Activated naive CD4-positive, alpha-beta T cell treated with anti-CD3 and anti-CD28 coated beads for 36 hours (primary cell): ENCODE measurements at regions not wholly inside any gene's neighbourhood (a gene's known extent, or its start where the extent isn't known, plus 50 kb on each side); places are given as distances from the start of the nearest gene placed in this dataset.

ENCODE experiments used
- CTCF ChIA-PET: fragments of 350-600 bp; sonication (Branson Sonifier 250); formaldehyde crosslinking; loops from one replicate; lab custom pipeline; 2021; ENCODE audit warnings: antibody characterized with exemption; lab: Charles Lee
- DNase-seq: peaks from one replicate; pipeline ENCODE4 v3.0.0-alpha.2; 2020
- H3K27ac Mint-ChIP-seq: one replicate; pipeline ENCODE4 v1.8.0; 2021; ENCODE audit warnings: mild to moderate bottlenecking, mixed read lengths
- H3K27me3 Mint-ChIP-seq: one replicate; pipeline ENCODE4 v1.8.0; 2021; ENCODE audit warnings: low read depth, mixed read lengths
- H3K36me3 Mint-ChIP-seq: one replicate; pipeline ENCODE4 v1.8.0; 2021; ENCODE audit warnings: low read depth, mixed read lengths
- H3K4me1 Mint-ChIP-seq: one replicate; pipeline ENCODE4 v1.8.0; 2021; ENCODE audit warnings: low read depth, mixed read lengths
- H3K4me3 Mint-ChIP-seq: one replicate; pipeline ENCODE4 v1.8.0; 2021; ENCODE audit warnings: mild to moderate bottlenecking, moderate library complexity, mixed read lengths
- H3K9me3 Mint-ChIP-seq: one replicate; pipeline ENCODE4 v1.8.0; 2021; ENCODE audit warnings: mixed read lengths
- intact Hi-C: fragments of 100-400 bp; cut with micrococcal nuclease; formaldehyde crosslinking; loops from one replicate; pipeline ENCODE4 v1.15.1; 2023

- no peaks in the 10 kb centered on the region for H3K27me3 Mint-ChIP-seq
- H3K9me3 Mint-ChIP-seq: peaks cover 5% of the 10 kb centered on the region
- intact Hi-C loops: no loop called here
- no peak for DNase-seq
- no peak overlapping the region for H3K27ac Mint-ChIP-seq
- H3K4me1 Mint-ChIP-seq: no peaks in the 10 kb centered on the region
- CTCF ChIA-PET: no interaction called here
- no peak overlapping the region for H3K4me3 Mint-ChIP-seq
- no peaks in the 10 kb centered on the region for H3K36me3 Mint-ChIP-seq
Measured at GRCh38 chr3:24764236-24764915, 269.7 kb upstream of the THRB start.

DNA sequence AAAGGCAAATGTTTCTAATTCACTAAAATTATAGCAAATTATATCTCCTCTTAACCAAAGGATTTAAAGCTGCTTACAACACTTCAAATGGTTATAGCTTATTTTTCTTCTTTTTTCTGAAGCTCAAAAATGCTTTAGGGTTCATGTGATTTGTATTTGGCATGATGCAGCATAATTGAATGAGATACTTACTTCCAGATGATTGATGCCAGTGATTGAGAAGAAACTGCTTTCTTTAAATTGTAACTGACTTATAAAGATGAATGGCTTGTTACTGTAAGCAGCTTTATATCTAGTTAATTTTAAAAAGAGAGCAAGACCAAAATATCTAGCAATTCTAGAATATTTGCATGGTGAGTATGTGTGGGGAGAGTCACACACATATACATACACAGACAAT is 270.7 kb upstream of the THRB start:
- Mint-ChIP-seq H3K4me3 (no peak overlapping the region), H3K9me3 (peaks cover 5% of the 10 kb centered on the region), H3K27me3 (no peaks in the 10 kb centered on the region), H3K36me3 (no peaks in the 10 kb centered on the region), H3K27ac (no peak overlapping the region), H3K4me1 (no peaks in the 10 kb centered on the region)
- intact Hi-C loops: no loop called here
- CTCF ChIA-PET: no interaction called here
- no peak for DNase-seq

- no peak for DNase-seq
- Mint-ChIP-seq H3K9me3 (peaks cover 5% of the 10 kb centered on the region), H3K36me3 (no peaks in the 10 kb centered on the region), H3K27ac (no peak overlapping the region), H3K4me1 (no peaks in the 10 kb centered on the region), H3K4me3 (no peak overlapping the region), H3K27me3 (no peaks in the 10 kb centered on the region)
- intact Hi-C loops: loop anchor here (5.0 kb wide), 1 partner anchor 262 kb away; no protein-coding TSS in a partner anchor
- CTCF ChIA-PET: no interaction called here
Measured at GRCh38 chr3:24769918-24770317, 275.3 kb upstream of the THRB start.

GRCh38 chr3:24773798-24774197 is 279.1 kb upstream of the THRB start:
- no peak overlapping the region for H3K4me3 Mint-ChIP-seq
- H3K27me3 Mint-ChIP-seq: no peaks in the 10 kb centered on the region
- no peaks in the 10 kb centered on the region for H3K36me3 Mint-ChIP-seq
- H3K27ac Mint-ChIP-seq: no peak overlapping the region
- CTCF ChIA-PET: interaction anchor here (0.7 kb wide), 1 partner anchor 398 kb away, joined by 3 read pairs; no protein-coding TSS in a partner anchor
- intact Hi-C loops: loop anchor here (1.0 to 5.0 kb wide), 2 partner anchors 259 to 821 kb away; no protein-coding TSS in a partner anchor
- H3K9me3 Mint-ChIP-seq: peaks cover 3% of the 10 kb centered on the region
- no peaks in the 10 kb centered on the region for H3K4me1 Mint-ChIP-seq
- DNase-seq: peak; percentile 48

- no peak for DNase-seq
- Mint-ChIP-seq H3K4me3 (no peak overlapping the region), H3K4me1 (no peaks in the 10 kb centered on the region), H3K27me3 (no peaks in the 10 kb centered on the region), H3K36me3 (peaks cover 1% of the 10 kb centered on the region), H3K9me3 (peaks cover 16% of the 10 kb centered on the region), H3K27ac (no peak overlapping the region)
- CTCF ChIA-PET: no interaction called here
- intact Hi-C loops: no loop called here
Measured at GRCh38 chr3:24780991-24781390, 286.3 kb upstream of the THRB start.

DNA sequence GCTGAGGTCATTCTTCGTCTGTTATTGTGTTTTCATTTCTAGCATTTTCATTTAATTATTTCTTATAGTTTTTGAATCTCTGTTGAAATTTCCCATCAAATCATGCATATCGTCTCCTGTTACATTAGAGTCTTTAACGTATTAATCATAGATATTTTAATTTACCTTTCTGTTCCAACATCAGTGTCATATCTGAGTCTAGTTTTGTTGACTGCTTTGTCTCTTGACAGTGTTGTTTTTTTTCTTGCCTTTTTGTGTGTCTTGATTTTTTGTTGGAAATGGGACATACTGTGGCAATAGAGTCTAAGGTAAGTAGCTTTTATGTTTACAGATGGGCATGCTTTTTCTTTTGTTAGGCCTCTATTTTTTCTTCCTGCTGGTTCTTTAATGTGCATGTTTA is 286.8 kb upstream of the THRB start:
- no peak overlapping the region for H3K27ac Mint-ChIP-seq
- peaks cover 1% of the 10 kb centered on the region for H3K36me3 Mint-ChIP-seq
- no peaks in the 10 kb centered on the region for H3K4me1 Mint-ChIP-seq
- DNase-seq: no peak
- intact Hi-C loops: no loop called here
- CTCF ChIA-PET: no interaction called here
- H3K4me3 Mint-ChIP-seq: no peak overlapping the region
- H3K9me3 Mint-ChIP-seq: peaks cover 17% of the 10 kb centered on the region
- no peaks in the 10 kb centered on the region for H3K27me3 Mint-ChIP-seq

DNA sequence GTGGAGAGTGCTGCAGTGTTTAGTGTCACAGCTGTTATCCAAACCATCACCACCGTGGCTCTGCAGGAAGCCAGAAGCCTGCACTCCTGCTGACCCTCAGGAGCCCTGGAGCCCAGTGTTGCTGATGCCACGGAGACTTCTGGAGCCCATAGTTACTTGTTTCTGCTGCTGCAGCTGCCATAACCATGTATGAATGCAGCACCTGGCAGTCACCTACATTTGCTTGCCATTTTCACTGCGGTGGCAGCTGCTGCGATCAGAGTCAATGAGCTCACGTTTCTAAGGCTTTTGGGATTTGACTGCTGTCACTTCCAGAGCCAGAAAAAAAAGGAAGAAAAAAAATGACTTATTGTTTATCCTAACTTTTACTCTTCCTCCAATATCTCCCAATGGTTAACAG is 299.2 kb upstream of the THRB start:
- Mint-ChIP-seq H3K9me3 (no peaks in the 10 kb centered on the region), H3K27ac (no peak overlapping the region)

DNA sequence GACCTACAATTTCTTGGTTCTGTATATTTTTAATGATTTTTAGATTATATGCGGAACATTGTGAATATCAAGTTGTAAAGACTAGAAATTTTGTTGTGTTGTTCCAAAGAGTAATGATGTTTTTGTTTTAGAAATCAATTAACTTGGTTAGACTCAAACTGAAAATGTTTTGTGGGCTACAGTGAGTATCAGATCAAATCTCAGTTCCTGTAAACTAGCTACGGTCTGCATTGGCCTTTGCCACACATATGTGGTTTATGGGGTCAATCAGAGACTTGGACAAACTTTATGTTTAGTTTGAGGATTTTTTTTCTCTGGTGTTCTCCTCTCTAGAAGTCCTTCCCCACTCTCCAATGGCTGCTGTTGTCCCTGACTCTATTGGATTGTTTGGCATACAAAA is 308.0 kb upstream of the THRB start:
- no peak for DNase-seq
- intact Hi-C loops: no loop called here
- Mint-ChIP-seq H3K4me1 (no peaks in the 10 kb centered on the region), H3K27ac (no peak overlapping the region), H3K27me3 (no peaks in the 10 kb centered on the region), H3K4me3 (no peak overlapping the region), H3K9me3 (no peaks in the 10 kb centered on the region), H3K36me3 (no peaks in the 10 kb centered on the region)
- CTCF ChIA-PET: no interaction called here

More for the DNA sequence above, 299.2 kb upstream of the THRB start:
- intact Hi-C loops: no loop called here
- Mint-ChIP-seq H3K36me3 (no peaks in the 10 kb centered on the region), H3K27me3 (no peaks in the 10 kb centered on the region), H3K4me1 (no peaks in the 10 kb centered on the region), H3K4me3 (no peak overlapping the region)
- CTCF ChIA-PET: no interaction called here
- no peak for DNase-seq

DNA sequence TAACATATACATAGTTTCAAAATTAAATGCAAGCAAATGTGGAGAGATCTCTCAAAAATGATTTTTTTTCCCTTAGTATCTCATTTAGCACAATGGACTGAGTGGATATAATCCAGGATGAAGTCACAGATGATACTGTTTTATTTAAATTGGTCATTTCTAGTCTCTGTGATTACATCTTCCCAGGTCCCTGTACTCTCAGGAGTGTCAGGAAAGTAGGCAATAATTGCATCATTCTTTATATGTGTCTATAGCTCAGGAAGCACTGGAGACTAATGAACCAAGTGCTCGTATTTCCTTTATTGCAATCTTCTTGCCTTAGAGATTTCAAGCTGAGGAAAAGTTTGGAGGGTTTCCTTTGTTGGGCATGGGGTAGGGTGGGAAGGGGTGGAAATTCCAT is 309.4 kb upstream of the THRB start:
- CTCF ChIA-PET: interaction anchor here (0.6 kb wide), 1 partner anchor 584 kb away, joined by 3 read pairs; no protein-coding TSS in a partner anchor
- Mint-ChIP-seq H3K4me1 (no peaks in the 10 kb centered on the region), H3K27ac (no peak overlapping the region), H3K36me3 (no peaks in the 10 kb centered on the region), H3K9me3 (no peaks in the 10 kb centered on the region), H3K27me3 (no peaks in the 10 kb centered on the region), H3K4me3 (no peak overlapping the region)
- DNase-seq: no peak
- intact Hi-C loops: no loop called here

DNA sequence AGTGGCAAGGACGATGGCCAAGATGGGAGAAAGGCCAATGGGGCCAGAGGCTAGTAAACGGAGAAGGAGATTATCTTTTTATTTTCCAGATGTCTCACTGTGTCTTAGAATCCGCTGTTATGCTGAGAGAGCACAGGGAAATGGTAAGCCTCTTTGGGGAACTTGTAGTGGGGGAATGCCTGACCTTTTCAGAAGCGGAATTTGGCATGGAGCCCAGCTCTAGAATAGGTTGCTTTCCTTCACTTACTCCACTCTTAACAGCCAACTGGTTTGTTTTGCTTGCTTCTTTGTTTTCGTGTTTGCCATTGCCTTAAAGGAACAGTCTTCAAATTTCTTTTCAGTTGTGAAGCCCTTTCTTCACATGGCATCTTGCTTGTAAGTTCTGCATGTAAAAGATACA is 316.2 kb upstream of the THRB start:
- Mint-ChIP-seq H3K4me3 (no peak overlapping the region), H3K27ac (no peak overlapping the region), H3K27me3 (no peaks in the 10 kb centered on the region), H3K36me3 (no peaks in the 10 kb centered on the region), H3K4me1 (no peaks in the 10 kb centered on the region), H3K9me3 (peaks cover 4% of the 10 kb centered on the region)
- DNase-seq: no peak
- intact Hi-C loops: no loop called here
- CTCF ChIA-PET: no interaction called here

DNA sequence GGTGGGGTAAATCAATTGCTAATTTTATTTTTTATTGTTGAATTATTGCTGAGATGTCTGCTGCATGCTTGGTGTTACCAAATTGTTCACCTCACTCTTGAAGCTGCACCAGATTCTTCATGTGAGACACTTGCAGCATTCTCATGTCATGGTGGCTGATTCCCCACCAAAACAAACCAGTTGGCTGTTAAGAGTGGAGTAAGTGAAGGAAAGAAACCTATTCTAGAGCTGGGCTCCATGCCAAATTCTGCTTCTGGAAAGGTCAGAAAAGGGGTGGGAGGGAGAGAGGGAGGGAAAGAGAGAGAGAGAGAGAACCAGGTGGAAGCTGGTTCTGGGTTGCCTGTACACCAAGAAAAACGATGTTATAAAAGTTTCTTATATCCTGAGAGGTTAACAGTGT is 317.5 kb upstream of the THRB start:
- Mint-ChIP-seq H3K4me3 (no peak overlapping the region), H3K27ac (no peak overlapping the region), H3K27me3 (no peaks in the 10 kb centered on the region), H3K9me3 (peaks cover 4% of the 10 kb centered on the region), H3K4me1 (no peaks in the 10 kb centered on the region), H3K36me3 (no peaks in the 10 kb centered on the region)
- no peak for DNase-seq
- intact Hi-C loops: no loop called here
- CTCF ChIA-PET: no interaction called here

DNA sequence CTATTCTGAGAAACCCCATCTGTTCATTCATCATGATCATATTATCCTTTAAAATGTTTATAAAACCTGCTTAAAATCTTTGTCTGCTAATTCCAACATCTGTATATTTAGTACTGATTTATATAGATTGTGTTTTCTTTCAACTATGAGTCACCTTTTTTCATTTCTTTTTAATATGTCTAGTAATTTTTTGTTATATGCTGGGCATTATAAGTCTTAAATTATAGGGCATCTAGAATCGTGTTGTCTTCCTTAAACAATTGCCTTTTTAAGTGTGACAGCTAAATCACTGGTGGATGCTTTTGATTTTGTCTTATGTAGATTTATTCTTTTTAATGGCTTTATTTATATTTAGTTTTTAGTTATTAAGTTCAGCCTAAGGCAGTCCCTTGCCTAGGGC is 323.4 kb upstream of the THRB start:
- intact Hi-C loops: no loop called here
- CTCF ChIA-PET: no interaction called here
- DNase-seq: no peak
- H3K27ac Mint-ChIP-seq: no peak overlapping the region
- peaks cover 3% of the 10 kb centered on the region for H3K9me3 Mint-ChIP-seq
- no peaks in the 10 kb centered on the region for H3K4me1 Mint-ChIP-seq
- H3K27me3 Mint-ChIP-seq: no peaks in the 10 kb centered on the region
- H3K36me3 Mint-ChIP-seq: no peaks in the 10 kb centered on the region
- H3K4me3 Mint-ChIP-seq: no peak overlapping the region

GRCh38 chr3:24828011-24828410 is 333.4 kb upstream of the THRB start:
- CTCF ChIA-PET: no interaction called here
- Mint-ChIP-seq H3K27ac (no peak overlapping the region), H3K9me3 (peaks cover 2% of the 10 kb centered on the region), H3K27me3 (peaks cover 32% of the 10 kb centered on the region), H3K4me3 (no peak overlapping the region), H3K36me3 (no peaks in the 10 kb centered on the region), H3K4me1 (no peaks in the 10 kb centered on the region)
- intact Hi-C loops: no loop called here
- DNase-seq: no peak
